ENCODE measurements at regions not wholly inside any gene's neighbourhood (a gene's known extent, or its start where the extent isn't known, plus 50 kb on each side); places are given as distances from the start of the nearest gene placed in this dataset.
A peak's percentile ranks its signal among the peaks of the same experiment; 100 is the strongest.

GRCh38 chr10:78301891-78302738 is 268.5 kb downstream of the RPS24 start:
- TF ChIP-seq CTCF (IDR thresholded peaks at IDR 0.05) (peak in 1 of 6 experiments; percentile 16), POLR2AphosphoS5 (IDR thresholded peaks at IDR 0.05) (no peak), EP300 (IDR thresholded peaks at IDR 0.05) (no peak), POLR2A (IDR thresholded peaks at IDR 0.05) (no peak)
